Dedifferentiated amniotic fluid mesenchymal stem cell (primary cell): ENCODE measurements at regions not wholly inside any gene's neighbourhood (a gene's known extent, or its start where the extent isn't known, plus 50 kb on each side); places are given as distances from the start of the nearest gene placed in this dataset.
"Not testable (repeated sequence)": the region's sequence is repeated elsewhere in the genome, so short reads cannot be mapped to it uniquely, and the experiment has no call there.

ENCODE experiments used
- DNase-seq: peaks from one replicate; pipeline ENCODE4 v3.0.0-alpha.2; 2016; ENCODE audit errors: extremely low spot score

GRCh38 chr11:97751405-97751804, 1269.3 kb upstream of the CNTN5 start:
- DNase-seq: no peak

DNA sequence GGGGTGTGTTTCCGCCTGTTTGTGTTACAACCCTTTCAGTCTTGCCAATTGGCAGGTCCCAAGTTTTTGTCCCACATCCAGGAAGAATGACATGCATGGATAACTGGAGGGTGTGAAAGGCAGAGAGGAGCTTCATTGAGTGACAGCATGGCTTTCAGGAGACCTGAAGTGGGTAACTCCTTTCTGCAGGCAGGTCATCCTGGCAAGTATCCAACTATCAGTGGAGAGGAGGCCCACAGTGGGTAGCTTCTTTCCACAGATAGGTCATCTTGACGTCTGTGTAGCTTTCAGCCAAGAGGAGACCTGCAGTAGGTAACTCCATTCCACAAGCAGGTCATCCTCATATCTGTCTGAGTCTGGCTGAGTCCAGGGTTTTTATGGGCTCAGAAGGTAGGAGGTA, 1268.8 kb upstream of the CNTN5 start:
- DNase-seq: no peak

GRCh38 chr11:97754976-97755375, 1265.8 kb upstream of the CNTN5 start:
- DNase-seq: no peak

- DNase-seq: no peak
Measured at GRCh38 chr11:97756571-97757335, 1264.0 kb upstream of the CNTN5 start.

DNA sequence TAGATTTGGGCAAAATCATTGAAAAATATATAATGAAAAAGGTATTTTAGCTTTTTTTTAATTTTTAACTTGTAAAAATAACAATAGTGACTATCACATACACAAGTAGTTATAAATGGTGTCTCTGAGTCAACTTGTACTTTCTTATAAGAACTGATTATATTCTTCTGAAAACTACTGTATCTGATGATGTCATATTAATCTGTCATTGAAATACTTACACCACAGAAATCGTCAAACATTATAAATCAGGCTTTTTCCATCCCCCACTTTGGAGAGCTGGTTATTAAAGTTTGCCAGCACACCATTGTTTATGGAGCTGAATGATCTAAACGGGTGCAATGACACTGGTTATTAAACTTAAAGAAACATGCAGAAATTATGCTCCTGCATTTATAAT, 1259.6 kb upstream of the CNTN5 start:
- DNase-seq: no peak

DNA sequence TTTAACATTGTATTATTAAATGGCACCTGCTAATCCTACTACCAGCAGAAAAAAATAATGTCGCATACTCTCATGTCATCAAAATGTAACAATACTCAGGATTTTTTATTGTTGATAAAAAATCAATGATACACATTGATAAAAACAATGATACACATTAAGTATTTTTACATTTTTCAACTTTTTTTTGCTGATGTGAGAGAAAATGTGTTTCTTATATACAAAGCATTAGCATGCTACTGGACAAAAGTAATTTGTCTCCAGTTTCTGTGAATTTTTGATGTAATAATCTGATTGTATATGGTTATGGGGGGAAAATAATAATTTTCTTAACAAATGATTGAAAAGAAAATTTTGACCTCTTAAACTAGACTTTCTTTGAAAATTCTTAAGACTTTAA, 1256.6 kb upstream of the CNTN5 start:
- no peak for DNase-seq

GRCh38 chr11:97764605-97765004, 1256.1 kb upstream of the CNTN5 start:
- DNase-seq: no peak

- DNase-seq: no peak
Measured at GRCh38 chr11:97770570-97770969, 1250.2 kb upstream of the CNTN5 start.

DNA sequence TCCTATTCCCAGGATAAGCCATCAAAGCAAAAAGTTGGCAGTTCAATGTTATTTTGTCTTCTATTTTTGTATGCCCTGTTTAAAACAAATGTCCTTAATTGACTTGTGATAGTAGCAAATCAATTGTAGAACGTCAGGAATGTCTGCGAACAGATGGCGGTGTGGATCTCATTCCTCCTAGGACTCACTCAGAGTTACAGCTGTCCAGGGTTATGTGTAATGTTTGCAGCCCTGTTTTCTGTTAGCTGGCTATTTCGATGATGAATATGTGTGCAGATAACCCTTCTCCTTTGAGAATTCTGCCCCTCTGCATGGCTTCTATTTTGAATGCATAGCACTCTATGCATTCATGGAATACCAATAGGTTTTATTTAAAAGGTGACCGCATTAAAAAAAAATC, 1248.0 kb upstream of the CNTN5 start:
- no peak for DNase-seq

DNA sequence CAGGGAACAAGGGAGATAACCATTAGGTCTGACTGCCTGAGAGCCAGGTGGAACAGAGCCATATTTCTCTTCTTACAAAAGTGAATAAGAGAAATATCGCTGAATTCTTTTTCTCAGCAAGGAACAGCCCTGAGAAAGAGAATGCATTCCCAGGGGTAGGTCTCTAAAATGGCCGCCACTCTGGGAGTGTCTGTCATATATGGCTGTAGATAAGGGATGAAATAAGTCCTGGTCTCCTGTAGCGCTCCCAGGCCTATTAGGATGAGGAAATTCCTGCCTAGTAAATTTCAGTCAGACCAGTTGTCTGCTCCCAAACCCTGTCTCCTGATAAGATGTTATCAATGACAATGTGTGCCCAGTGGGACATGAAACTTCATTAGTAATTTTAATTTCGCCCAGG, 1236.4 kb upstream of the CNTN5 start:
- not testable (repeated sequence) for DNase-seq

DNA sequence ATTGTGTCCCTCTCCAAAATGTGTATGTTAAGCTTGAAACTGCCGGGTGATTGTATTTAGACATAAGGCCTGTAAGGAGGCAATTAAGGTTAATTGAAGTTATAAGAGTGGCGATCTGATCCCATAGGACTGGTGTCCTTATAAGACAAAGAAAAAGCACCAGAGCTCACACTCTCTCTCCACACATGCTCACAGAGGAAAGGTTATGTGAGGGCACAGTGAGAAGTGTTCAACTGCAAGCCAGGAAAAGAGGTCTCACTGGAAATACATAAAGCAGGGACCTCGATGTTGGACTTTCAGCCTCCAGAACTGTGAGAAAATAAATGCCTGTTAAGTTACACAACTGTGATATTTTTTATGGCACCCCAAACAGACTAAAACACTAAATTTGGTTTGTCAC, 1233.8 kb upstream of the CNTN5 start:
- DNase-seq: no peak

GRCh38 chr11:97794876-97795275, 1225.9 kb upstream of the CNTN5 start:
- DNase-seq: no peak

GRCh38 chr11:97800891-97801290, 1219.9 kb upstream of the CNTN5 start:
- DNase-seq: no peak

DNA sequence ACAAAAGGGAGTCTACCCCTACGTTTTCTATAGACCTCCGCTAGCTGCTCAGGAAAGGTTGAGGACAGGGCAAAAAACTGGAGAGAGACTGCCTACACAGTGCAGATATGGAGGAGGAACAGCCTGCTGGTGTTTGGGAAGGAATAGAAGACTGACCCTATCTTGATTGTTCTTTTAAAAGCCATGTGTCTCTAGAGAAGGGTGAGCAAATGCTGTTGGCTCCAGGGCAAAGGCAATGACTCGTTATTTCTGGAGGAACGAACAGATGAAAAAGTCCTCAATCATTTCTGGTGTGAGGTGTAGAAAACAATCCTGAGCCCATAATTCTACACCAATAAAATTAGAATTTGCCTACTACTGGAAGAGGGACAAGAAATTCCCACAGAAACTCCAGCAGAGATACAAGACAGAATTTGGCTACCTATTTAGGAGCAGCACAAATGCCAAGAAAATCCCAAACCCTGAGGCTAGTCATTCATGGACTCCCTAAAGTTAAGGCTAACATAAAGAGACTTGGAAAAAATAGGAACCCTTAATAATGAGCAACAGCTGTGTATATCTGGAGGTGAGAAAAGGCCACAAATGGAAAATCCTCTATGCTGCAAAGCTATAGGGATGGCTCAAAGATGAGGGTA, 1206.3 kb upstream of the CNTN5 start:
- DNase-seq: no peak

GRCh38 chr11:97815667-97816066, 1205.1 kb upstream of the CNTN5 start:
- DNase-seq: peak; percentile 20

GRCh38 chr11:97832451-97832850, 1188.3 kb upstream of the CNTN5 start:
- DNase-seq: no peak

DNA sequence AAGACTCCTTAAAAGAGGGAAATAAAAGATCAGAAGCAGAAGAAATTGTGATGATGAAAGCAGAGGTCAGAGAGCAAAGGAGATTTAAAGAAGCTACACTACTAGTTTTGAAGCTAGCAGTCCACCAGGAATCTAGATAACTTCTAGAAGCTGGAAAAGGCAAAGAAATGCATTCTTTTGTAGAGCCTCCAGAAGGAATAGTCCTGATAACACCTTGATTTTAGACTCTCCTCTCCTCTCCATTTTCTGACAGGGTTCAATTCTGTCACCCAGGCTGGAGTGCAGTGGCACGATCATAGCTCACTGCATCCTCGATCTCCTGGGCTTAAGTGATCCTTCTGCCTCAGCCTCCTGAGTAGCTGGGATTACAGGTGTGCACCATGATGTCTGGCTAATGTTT, 1187.3 kb upstream of the CNTN5 start:
- no peak for DNase-seq

- no peak for DNase-seq
Measured at GRCh38 chr11:97844016-97844415, 1176.7 kb upstream of the CNTN5 start.

DNA sequence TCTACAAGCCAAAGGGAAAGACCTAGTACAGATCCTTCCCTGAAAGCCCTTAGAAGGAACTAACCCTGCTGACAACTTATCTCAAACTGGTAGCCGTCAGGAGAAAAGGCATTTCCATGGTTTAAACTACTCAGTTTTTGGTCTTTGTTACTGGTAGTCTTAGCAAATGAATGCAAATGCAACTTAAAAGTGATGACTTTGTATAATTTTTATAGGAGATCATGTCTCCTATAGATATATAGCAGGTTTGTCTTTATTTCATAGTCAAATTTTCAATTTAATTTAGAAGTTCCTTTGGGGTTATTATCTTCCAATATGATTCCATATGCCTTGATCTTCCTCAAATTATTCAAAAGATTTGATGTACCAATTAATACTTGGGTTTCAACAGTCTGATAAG, 1173.0 kb upstream of the CNTN5 start:
- DNase-seq: no peak

DNA sequence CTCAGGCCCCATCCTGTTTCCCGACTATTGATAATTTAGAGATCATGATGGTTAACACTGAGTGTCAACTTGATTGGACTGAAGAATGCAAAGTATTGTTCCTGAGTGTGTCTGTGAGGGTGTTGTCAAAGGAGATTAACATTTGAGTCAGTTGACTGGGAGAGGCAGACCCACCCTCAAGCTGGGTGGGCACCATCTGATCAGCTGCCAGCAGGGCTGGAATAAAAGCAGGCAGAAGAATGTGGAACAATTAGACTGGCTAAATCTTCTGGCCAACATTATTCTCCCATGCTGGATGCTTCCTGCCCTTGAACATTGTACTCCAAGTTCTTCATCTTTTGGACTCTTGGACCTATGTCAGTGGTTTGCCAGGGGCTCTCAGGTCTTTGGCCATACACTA, 1170.0 kb upstream of the CNTN5 start:
- DNase-seq: no peak

DNA sequence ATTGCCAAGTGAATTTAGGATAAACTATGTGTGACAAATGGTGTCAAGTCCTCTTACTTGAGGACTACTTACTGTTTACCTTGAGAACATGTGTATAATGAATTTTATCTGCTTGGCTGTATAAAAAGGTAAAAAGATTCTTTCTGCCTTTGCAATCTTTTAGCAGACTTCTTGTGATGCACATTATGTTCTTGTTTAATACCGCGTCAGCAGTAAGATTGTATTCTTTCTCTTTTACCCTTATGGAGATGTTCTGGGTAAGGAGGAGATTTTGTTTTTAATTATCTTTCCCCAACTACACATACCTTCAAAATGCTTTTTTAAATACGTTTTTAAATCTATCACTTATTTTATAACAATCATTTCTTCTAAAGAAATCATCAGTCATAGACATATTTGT, 1166.4 kb upstream of the CNTN5 start:
- DNase-seq: no peak

GRCh38 chr11:97854877-97855276, 1165.9 kb upstream of the CNTN5 start:
- no peak for DNase-seq

- no peak for DNase-seq
Measured at GRCh38 chr11:97856666-97857065, 1164.1 kb upstream of the CNTN5 start.

- no peak for DNase-seq
Measured at GRCh38 chr11:97860237-97860636, 1160.5 kb upstream of the CNTN5 start.
